HCT116 (cell line): ENCODE measurements at regions not wholly inside any gene's neighbourhood (a gene's known extent, or its start where the extent isn't known, plus 50 kb on each side); places are given as distances from the start of the nearest gene placed in this dataset.

Experiments used
- ATAC-seq: fragments of 200-7000 bp; cut with Tn5 transposase; 2 replicates; pipeline ENCODE4 v1.9.1; 2020; ENCODE audit warnings: mild to moderate bottlenecking, moderate library complexity
- BruUV-seq: library from RNA; stranded (reverse); fragments of 400-500 nt; replicated peaks from 2 replicates; lab custom pipeline; 2021; lab: Mats Ljungman, UMichigan
- CTCF ChIA-PET: fragments of 300-600 bp; sonication (Branson Sonifier 250); formaldehyde crosslinking; loops from one replicate; lab custom pipeline; 2021; ENCODE audit warnings: antibody characterized with exemption; lab: Charles Lee
- POLR2A ChIA-PET: fragments of 300-600, 350-600 bp; sonication (Branson Sonifier 250); formaldehyde crosslinking; loops from one replicate; lab custom pipeline; 2021; ENCODE audit warnings: antibody characterized with exemption; lab: Charles Lee
- RAD21 ChIA-PET, 2 experiments: fragments of 300-600 bp; sonication (Branson Sonifier 250); formaldehyde crosslinking; loops; one replicate each; lab custom pipeline; 2023; ENCODE audit warnings: low total read pairs in 2 of 2; ENCODE audit not compliant: uncharacterized antibody in 2 of 2, unreplicated experiment in 2 of 2, low non-redundant PET in 1 of 2; lab: Charles Lee
- DNase-seq: peaks from one replicate; pipeline ENCODE4 v3.0.0-alpha.2; 2010; ENCODE audit warnings: low read depth, low spot score
- H2AFZ ChIP-seq: fragments of 200-600 bp; shearing (Covaris generic), sonication (generic); 2 replicates; pipeline ENCODE4 v1.6.1; 2017; ENCODE audit warnings: low read depth, mixed run types, mixed read lengths, antibody characterized with exemption, low read length; ENCODE audit not compliant: poor library complexity, severe bottlenecking
- H3K27ac ChIP-seq: 2 replicates; pipeline ENCODE4 v1.5.1; 2012; ENCODE audit warnings: low read depth, low read length
- H3K27me3 ChIP-seq: fragments of 200-600 bp; sonication (generic); 2 replicates; pipeline ENCODE4 v1.6.1; 2016; ENCODE audit warnings: mixed run types, low read length, mixed read lengths; ENCODE audit not compliant: insufficient read depth
- H3K36me3 ChIP-seq, 2 experiments: fragments of 200-500 bp in 1 of 2; fragments of 200-600 bp in 1 of 2; sonication (Bioruptor generic) in 1 of 2; sonication (generic) in 1 of 2; 2 replicates each; pipeline versions ENCODE4 v1.5.1 to v1.6.1; 2014 to 2016; ENCODE audit warnings: low read length in 2 of 2, inconsistent platforms in 1 of 2, mixed read lengths in 1 of 2, mixed run types in 1 of 2; ENCODE audit not compliant: insufficient read depth in 2 of 2, control insufficient read depth in 1 of 2
- H3K4me1 ChIP-seq, 2 experiments: fragments of 200-600 bp in 1 of 2; sonication (generic) in 1 of 2; 2 replicates each; pipeline versions ENCODE4 v1.5.1 to v1.6.1; 2012 to 2017; ENCODE audit warnings: low read length in 2 of 2, inconsistent platforms in 1 of 2, mild to moderate bottlenecking in 1 of 2, mixed read lengths in 1 of 2, mixed run types in 1 of 2, moderate library complexity in 1 of 2; ENCODE audit not compliant: insufficient read depth in 2 of 2, control insufficient read depth in 1 of 2
- H3K4me2 ChIP-seq: fragments of 200-600 bp; sonication (generic); 2 replicates; pipeline ENCODE4 v1.6.1; 2017; ENCODE audit warnings: mixed run types, low read length, mixed read lengths
- H3K4me3 ChIP-seq, 2 experiments: fragments of 200-600 bp in 1 of 2; sonication (generic) in 1 of 2; replicated peaks in 1 of 2; 2 replicates each; pipeline ENCODE4 v1.5.1; 2011 to 2016; ENCODE audit warnings: low read length in 2 of 2, control low read depth in 1 of 2, low read depth in 1 of 2, mild to moderate bottlenecking in 1 of 2, mixed read lengths in 1 of 2, mixed run types in 1 of 2
- H3K79me2 ChIP-seq: fragments of 200-600 bp; sonication (generic); 2 replicates; pipeline ENCODE4 v1.6.1; 2017; ENCODE audit warnings: mild to moderate bottlenecking, mixed run types, low read length, moderate library complexity, mixed read lengths; ENCODE audit not compliant: insufficient read depth
- H3K9ac ChIP-seq: fragments of 200-600 bp; sonication (generic); 2 replicates; pipeline ENCODE4 v1.6.1; 2016; ENCODE audit warnings: low read length, mixed read lengths
- H3K9me2 ChIP-seq: fragments of 200-600 bp; sonication (generic), shearing (Covaris generic); 2 replicates; pipeline ENCODE4 v1.6.1; 2017; ENCODE audit warnings: mixed run types, mild to moderate bottlenecking, moderate library complexity; ENCODE audit not compliant: insufficient read depth
- H3K9me3 ChIP-seq, 2 experiments: fragments of 200-500 bp in 1 of 2; fragments of 200-600 bp in 1 of 2; sonication (Bioruptor generic) in 1 of 2; sonication (generic) in 1 of 2; 2 replicates each; pipeline ENCODE4 v1.6.1; 2014 to 2017; ENCODE audit warnings: low read length in 2 of 2, mixed read lengths in 2 of 2, inconsistent platforms in 1 of 2, low read depth in 1 of 2, mild to moderate bottlenecking in 1 of 2, mixed run types in 1 of 2, moderate library complexity in 1 of 2; ENCODE audit not compliant: control insufficient read depth in 1 of 2, insufficient read depth in 1 of 2
- H4K20me1 ChIP-seq: fragments of 200-600 bp; sonication (generic), shearing (Covaris generic); 2 replicates; pipeline ENCODE4 v1.6.1; 2017; ENCODE audit warnings: mixed run types, mild to moderate bottlenecking, moderate library complexity; ENCODE audit not compliant: insufficient read depth
- CBX3 ChIP-seq: IDR thresholded peaks from 2 replicates; pipeline ENCODE4 v1.6.1; 2012; ENCODE audit warnings: low read depth
- CEBPB ChIP-seq: IDR thresholded peaks from 2 replicates; pipeline ENCODE4 v1.6.1; 2012; ENCODE audit warnings: low read depth
- ELF1 ChIP-seq: IDR thresholded peaks from 2 replicates; pipeline ENCODE4 v1.6.1; 2012; ENCODE audit warnings: low read depth, borderline replicate concordance
- EZH2 ChIP-seq: fragments of 200-600 bp; sonication (generic); IDR thresholded peaks from 2 replicates; pipeline ENCODE4 v1.6.1; 2017; ENCODE audit warnings: antibody characterized with exemption, mixed run types
- EZH2phosphoT487 ChIP-seq: fragments of 200-600 bp; IDR thresholded peaks from 2 replicates; pipeline ENCODE4 v1.6.1; 2018; ENCODE audit warnings: antibody characterized with exemption, borderline replicate concordance
- JUND ChIP-seq: IDR thresholded peaks from 2 replicates; pipeline ENCODE4 v1.6.1; 2012
- POLR2A ChIP-seq: IDR thresholded peaks from 2 replicates; pipeline ENCODE4 v1.7.0; 2011; ENCODE audit warnings: borderline replicate concordance; ENCODE audit not compliant: insufficient read depth, insufficient read length; ENCODE audit errors: extremely low read depth
- RAD21 ChIP-seq: IDR thresholded peaks from 2 replicates; pipeline ENCODE4 v1.6.1; 2012; ENCODE audit warnings: low read depth, mild to moderate bottlenecking
- SIN3A ChIP-seq: IDR thresholded peaks from 2 replicates; pipeline ENCODE4 v1.6.1; 2012; ENCODE audit warnings: low read depth
- YY1 ChIP-seq: IDR thresholded peaks from 2 replicates; pipeline ENCODE4 v1.6.1; 2011; ENCODE audit warnings: low read length, low read depth, moderate library complexity, mild to moderate bottlenecking; ENCODE audit not compliant: insufficient replicate concordance; ENCODE audit errors: extremely low read depth
- ZFX ChIP-seq: fragments of 450-650 bp; IDR thresholded peaks from 2 replicates; pipeline ENCODE4 v1.6.1; 2017
- ZNF274 ChIP-seq: fragments of 200-500 bp; sonication (Bioruptor generic); IDR thresholded peaks from 2 replicates; pipeline ENCODE4 v1.6.1; 2014; ENCODE audit warnings: mild to moderate bottlenecking, low read depth, low read length, inconsistent platforms
- intact Hi-C: fragments of 100-400 bp; cut with micrococcal nuclease; formaldehyde crosslinking; loops from 2 replicates; pipeline ENCODE4 v1.10.0; 2022
- TF ChIP-seq, protein P1 (sequence below): IDR thresholded peaks from 2 replicates; pipeline ENCODE4 v1.6.1; 2012
- TF ChIP-seq, protein P2 (sequence below): IDR thresholded peaks from 2 replicates; pipeline ENCODE4 v1.6.1; 2012; ENCODE audit warnings: low read depth

DNA sequence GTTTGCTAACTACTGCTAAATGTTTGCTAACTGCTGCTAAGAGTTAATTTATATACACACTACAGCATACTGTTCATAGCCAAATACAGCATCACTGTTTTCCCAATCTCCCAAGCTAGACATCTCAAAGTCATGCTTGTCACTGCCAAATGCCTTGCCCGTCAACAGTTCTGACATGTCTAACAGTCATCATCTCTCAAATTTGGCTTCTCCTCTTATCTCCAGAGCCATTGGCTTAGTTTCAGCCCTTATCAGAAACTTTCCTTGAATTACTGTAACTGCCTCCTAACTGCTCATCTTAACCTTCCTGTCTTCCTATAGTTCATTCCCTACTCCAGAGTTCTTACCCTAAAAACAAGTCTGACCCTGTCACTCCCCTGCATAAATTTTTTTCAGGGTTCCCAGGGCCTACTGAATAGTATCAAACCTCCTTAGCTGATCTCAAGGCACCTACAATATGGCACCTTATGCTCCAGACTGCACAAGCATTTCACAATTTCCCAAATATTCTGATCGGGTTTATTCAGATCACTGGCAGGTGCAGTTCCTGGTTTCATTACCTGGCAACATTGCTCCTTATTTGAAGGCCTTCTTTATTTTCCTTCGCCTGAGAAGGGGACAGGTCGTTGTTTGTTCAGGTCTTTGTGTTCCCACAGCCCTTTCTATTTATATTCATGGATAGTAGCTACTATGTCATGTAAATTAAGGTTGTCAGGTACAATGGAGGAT is 55.9 kb upstream of the ANKRD55 start:
- no peak overlapping the region for H3K9ac ChIP-seq
- H3K4me1 ChIP-seq: no peaks in the 10 kb centered on the region
- no peak overlapping the region for H3K27ac ChIP-seq
- RAD21 ChIA-PET: no interaction called here
- no peak overlapping the region for H3K4me2 ChIP-seq
- no TSS peak for BruUV-seq
- H3K27me3 ChIP-seq: no peaks in the 10 kb centered on the region
- no peaks in the 10 kb centered on the region for H3K9me2 ChIP-seq
- H3K4me3 ChIP-seq: no peak overlapping the region
- no peaks in the 10 kb centered on the region for H3K9me3 ChIP-seq
- DNase-seq (no peak), ATAC-seq (no peak)
- H3K79me2 ChIP-seq: no peaks in the 10 kb centered on the region
- no peaks in the 10 kb centered on the region for H4K20me1 ChIP-seq
- no peaks in the 10 kb centered on the region for H3K36me3 ChIP-seq
- CTCF ChIA-PET: no interaction called here
- TF ChIP-seq RAD21: no peak
- TF ChIP-seq, protein P1, sequence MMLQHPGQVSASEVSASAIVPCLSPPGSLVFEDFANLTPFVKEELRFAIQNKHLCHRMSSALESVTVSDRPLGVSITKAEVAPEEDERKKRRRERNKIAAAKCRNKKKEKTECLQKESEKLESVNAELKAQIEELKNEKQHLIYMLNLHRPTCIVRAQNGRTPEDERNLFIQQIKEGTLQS: no peak
- TF ChIP-seq CEBPB: no peak
- no peak for TF ChIP-seq CBX3
- TF ChIP-seq ZFX: no peak
- TF ChIP-seq ZNF274: no peak
- no peak overlapping the region for H2AFZ ChIP-seq
- POLR2A ChIA-PET: no interaction called here
- intact Hi-C loops: no loop called here

DNA sequence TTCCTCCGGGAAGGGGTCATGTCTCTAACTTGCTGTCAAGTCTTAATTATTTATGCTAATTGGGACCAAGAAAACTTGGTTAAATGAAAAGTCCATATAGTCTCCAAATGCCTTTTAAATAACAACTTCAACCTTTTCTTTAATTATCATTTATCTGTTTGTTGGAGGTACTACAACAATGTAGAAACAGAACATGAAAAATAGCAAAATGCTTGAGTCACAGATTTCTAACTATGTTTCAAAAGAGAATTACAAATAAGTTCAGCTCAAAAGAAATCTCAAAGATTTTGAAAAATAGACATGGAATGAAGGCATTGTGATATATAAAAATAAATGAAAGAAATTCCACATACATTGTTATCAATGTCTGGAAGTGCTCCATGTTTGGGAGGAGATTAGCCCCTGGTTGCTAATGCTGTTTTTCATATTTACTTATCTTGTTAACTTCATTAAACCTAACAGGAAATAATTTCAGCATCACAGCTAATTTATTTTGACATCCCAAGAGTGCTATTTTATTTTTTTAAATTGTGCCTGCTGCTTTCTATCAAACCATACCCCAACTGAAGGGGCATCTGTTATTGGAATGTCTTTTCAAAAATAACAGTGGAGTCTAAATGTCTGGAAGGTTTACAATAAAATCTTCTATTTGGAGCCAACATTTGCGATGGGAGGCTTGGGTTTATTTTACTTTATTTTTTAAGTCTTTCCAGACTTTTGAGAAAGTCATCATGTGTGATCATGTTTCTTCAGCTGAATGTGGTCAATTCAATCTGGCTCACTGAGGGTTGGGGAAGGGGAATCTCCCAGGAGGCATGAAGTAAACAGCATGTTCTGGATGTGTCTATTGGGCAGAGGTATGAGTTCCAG is 53.1 kb upstream of the ANKRD55 start:
- Histone ChIP-seq H3K4me3 (no peak overlapping the region), H3K79me2 (no peaks in the 10 kb centered on the region), H3K27ac (no peak overlapping the region), H3K36me3 (no peaks in the 10 kb centered on the region), H3K4me1 (peaks cover 4 to 8% of the 10 kb centered on the region in 2 experiments; a peak in 2 of 4 replicates), H4K20me1 (no peaks in the 10 kb centered on the region), H3K27me3 (no peaks in the 10 kb centered on the region), H3K9me2 (no peaks in the 10 kb centered on the region), H3K9me3 (no peaks in the 10 kb centered on the region), H3K9ac (no peak overlapping the region), H3K4me2 (no peak overlapping the region), H2AFZ (no peak overlapping the region)
- TF ChIP-seq, protein P1: no peak
- no peak for TF ChIP-seq ELF1
- no peak for TF ChIP-seq YY1
- TF ChIP-seq ZNF274: no peak
- TF ChIP-seq, protein P2, sequence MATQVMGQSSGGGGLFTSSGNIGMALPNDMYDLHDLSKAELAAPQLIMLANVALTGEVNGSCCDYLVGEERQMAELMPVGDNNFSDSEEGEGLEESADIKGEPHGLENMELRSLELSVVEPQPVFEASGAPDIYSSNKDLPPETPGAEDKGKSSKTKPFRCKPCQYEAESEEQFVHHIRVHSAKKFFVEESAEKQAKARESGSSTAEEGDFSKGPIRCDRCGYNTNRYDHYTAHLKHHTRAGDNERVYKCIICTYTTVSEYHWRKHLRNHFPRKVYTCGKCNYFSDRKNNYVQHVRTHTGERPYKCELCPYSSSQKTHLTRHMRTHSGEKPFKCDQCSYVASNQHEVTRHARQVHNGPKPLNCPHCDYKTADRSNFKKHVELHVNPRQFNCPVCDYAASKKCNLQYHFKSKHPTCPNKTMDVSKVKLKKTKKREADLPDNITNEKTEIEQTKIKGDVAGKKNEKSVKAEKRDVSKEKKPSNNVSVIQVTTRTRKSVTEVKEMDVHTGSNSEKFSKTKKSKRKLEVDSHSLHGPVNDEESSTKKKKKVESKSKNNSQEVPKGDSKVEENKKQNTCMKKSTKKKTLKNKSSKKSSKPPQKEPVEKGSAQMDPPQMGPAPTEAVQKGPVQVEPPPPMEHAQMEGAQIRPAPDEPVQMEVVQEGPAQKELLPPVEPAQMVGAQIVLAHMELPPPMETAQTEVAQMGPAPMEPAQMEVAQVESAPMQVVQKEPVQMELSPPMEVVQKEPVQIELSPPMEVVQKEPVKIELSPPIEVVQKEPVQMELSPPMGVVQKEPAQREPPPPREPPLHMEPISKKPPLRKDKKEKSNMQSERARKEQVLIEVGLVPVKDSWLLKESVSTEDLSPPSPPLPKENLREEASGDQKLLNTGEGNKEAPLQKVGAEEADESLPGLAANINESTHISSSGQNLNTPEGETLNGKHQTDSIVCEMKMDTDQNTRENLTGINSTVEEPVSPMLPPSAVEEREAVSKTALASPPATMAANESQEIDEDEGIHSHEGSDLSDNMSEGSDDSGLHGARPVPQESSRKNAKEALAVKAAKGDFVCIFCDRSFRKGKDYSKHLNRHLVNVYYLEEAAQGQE: no peak
- TF ChIP-seq EZH2phosphoT487: no peak
- no peak for TF ChIP-seq POLR2A
- no peak for TF ChIP-seq EZH2
- no peak for TF ChIP-seq JUND
- no peak for TF ChIP-seq CEBPB
- no peak for TF ChIP-seq RAD21
- TF ChIP-seq SIN3A: no peak
- intact Hi-C loops: no loop called here
- ATAC-seq: no peak
- DNase-seq: no peak
- no TSS peak for BruUV-seq
- ChIA-PET POLR2A (no interaction called here), CTCF (no interaction called here), RAD21 (no interaction called here)
